SK-N-SH (cell line): ENCODE measurements at regions not wholly inside any gene's neighbourhood (a gene's known extent, or its start where the extent isn't known, plus 50 kb on each side); places are given as distances from the start of the nearest gene placed in this dataset.

ENCODE experiments used
- CTCF ChIA-PET: fragments of 300-600, 350-600 bp; formaldehyde crosslinking; extraction: SDS; loops from one replicate; lab custom pipeline; 2021; lab: Yijun Ruan, JAX
- POLR2A ChIA-PET: fragments of 350-600 bp; sonication (Branson Sonifier 250); formaldehyde crosslinking; extraction: SDS; loops from one replicate; lab custom pipeline; 2020; ENCODE audit warnings: antibody characterized with exemption, inconsistent platforms; lab: Yijun Ruan, JAX
- DNase-seq: peaks from one replicate; pipeline ENCODE4 v3.0.0; 2012
- H2AFZ ChIP-seq: fragments of 200-600 bp; sonication (generic); 2 replicates; pipeline ENCODE4 v1.8.1; 2016; ENCODE audit warnings: antibody characterized with exemption, mild to moderate bottlenecking, low read depth
- H3F3A ChIP-seq: fragments of 200-600 bp; sonication (generic); replicated peaks from 2 replicates; pipeline ENCODE3; 2016; ENCODE audit warnings: antibody characterized with exemption, mild to moderate bottlenecking; ENCODE audit not compliant: insufficient read depth
- H3K27ac ChIP-seq, 2 experiments: fragments of 200-500 bp in 1 of 2; fragments of 200-600 bp in 1 of 2; sonication (Bioruptor generic) in 1 of 2; sonication (generic), shearing (Covaris generic) in 1 of 2; 2 replicates each; pipeline versions ENCODE4 v1.5.1 to v1.6.1; 2014 to 2016; ENCODE audit warnings: low read depth in 2 of 2, inconsistent platforms in 1 of 2, low read length in 1 of 2, mild to moderate bottlenecking in 1 of 2, mixed read lengths in 1 of 2
- H3K27me3 ChIP-seq: fragments of 200-600 bp; sonication (generic), shearing (Covaris generic); 2 replicates; pipeline ENCODE4 v1.6.1; 2016; ENCODE audit warnings: mixed run types; ENCODE audit not compliant: insufficient read depth
- H3K36me3 ChIP-seq, 2 experiments: fragments of 200-500 bp in 1 of 2; fragments of 200-600 bp in 1 of 2; sonication (Bioruptor generic) in 1 of 2; sonication (generic) in 1 of 2; replicated peaks in 1 of 2; 2 replicates each; pipeline versions ENCODE3 to v1.5.1; 2014 to 2016; ENCODE audit warnings: low read length in 1 of 2, mild to moderate bottlenecking in 1 of 2; ENCODE audit not compliant: insufficient read depth in 2 of 2, control insufficient read depth in 1 of 2
- H3K4me1 ChIP-seq, 2 experiments: fragments of 200-500 bp in 1 of 2; fragments of 200-600 bp in 1 of 2; sonication (Bioruptor generic) in 1 of 2; sonication (generic), shearing (Covaris generic) in 1 of 2; 2 replicates each; pipeline versions ENCODE4 v1.5.1 to v1.6.1; 2014 to 2016; ENCODE audit warnings: low read depth in 1 of 2, low read length in 1 of 2, mixed run types in 1 of 2; ENCODE audit not compliant: insufficient read depth in 2 of 2, control insufficient read depth in 1 of 2
- H3K4me2 ChIP-seq: fragments of 200-600 bp; sonication (generic), shearing (Covaris generic); 2 replicates; pipeline ENCODE4 v1.6.1; 2017; ENCODE audit warnings: mixed run types
- H3K4me3 ChIP-seq, 2 experiments: fragments of 200-500 bp in 1 of 2; fragments of 200-600 bp in 1 of 2; sonication (Bioruptor generic) in 1 of 2; sonication (generic), shearing (Covaris generic) in 1 of 2; 2 replicates each; pipeline versions ENCODE4 v1.5.1 to v1.8.1; 2014 to 2016; ENCODE audit warnings: low read depth in 2 of 2, inconsistent platforms in 1 of 2, low read length in 1 of 2, mild to moderate bottlenecking in 1 of 2, mixed read lengths in 1 of 2, moderate library complexity in 1 of 2
- H3K79me2 ChIP-seq: fragments of 200-600 bp; sonication (generic); 2 replicates; pipeline ENCODE4 v1.8.1; 2017; ENCODE audit warnings: mild to moderate bottlenecking; ENCODE audit not compliant: insufficient read depth
- H3K9ac ChIP-seq: fragments of 200-600 bp; sonication (generic); 2 replicates; pipeline ENCODE4 v1.6.1; 2017; ENCODE audit warnings: mixed run types
- H3K9me2 ChIP-seq: fragments of 200-600 bp; sonication (generic); 2 replicates; pipeline ENCODE4 v1.6.1; 2017; ENCODE audit warnings: mixed run types
- H3K9me3 ChIP-seq: fragments of 200-600 bp; sonication (generic); 2 replicates; pipeline ENCODE4 v1.6.1; 2017; ENCODE audit warnings: mixed run types, mild to moderate bottlenecking, moderate library complexity
- H4K20me1 ChIP-seq: fragments of 200-600 bp; sonication (generic); 2 replicates; pipeline ENCODE4 v1.6.1; 2017; ENCODE audit warnings: mild to moderate bottlenecking, mixed run types; ENCODE audit not compliant: insufficient read depth
- CHD2 ChIP-seq: fragments of 150-350 bp; IDR thresholded peaks from 2 replicates; pipeline ENCODE4 v1.6.1; 2018; ENCODE audit warnings: low read length; ENCODE audit not compliant: partially characterized antibody
- CTCF ChIP-seq: fragments of 200-600 bp; sonication (generic); IDR thresholded peaks from 2 replicates; pipeline ENCODE4 v1.6.1; 2017; ENCODE audit warnings: antibody characterized with exemption, mild to moderate bottlenecking, moderate library complexity
- ELF1 ChIP-seq: IDR thresholded peaks from 2 replicates; pipeline ENCODE4 v1.4.0; 2012
- EP300 ChIP-seq, 2 experiments: IDR thresholded peaks; 2 replicates each; pipeline versions ENCODE4 v1.4.0 to v1.6.1; 2012; ENCODE audit warnings: borderline replicate concordance in 1 of 2, low read depth in 1 of 2, low read length in 1 of 2
- EZH2phosphoT487 ChIP-seq: fragments of 200-600 bp; sonication (generic); IDR thresholded peaks from 2 replicates; pipeline ENCODE4 v1.6.1; 2017; ENCODE audit warnings: low read depth, mixed run types, mild to moderate bottlenecking, antibody characterized with exemption, moderate library complexity, borderline replicate concordance
- FOXM1 ChIP-seq: IDR thresholded peaks from 2 replicates; pipeline ENCODE4 v1.4.0; 2012; ENCODE audit warnings: low read depth, mild to moderate bottlenecking
- GATA2 ChIP-seq: sonication (generic); formaldehyde crosslinking; IDR thresholded peaks from 2 replicates; pipeline ENCODE4 v1.5.0; 2020; ENCODE audit warnings: mild to moderate bottlenecking, missing genetic modification reagents
- IRF3 ChIP-seq: fragments of 150-350 bp; IDR thresholded peaks from 2 replicates; pipeline ENCODE4 v1.6.1; 2016; ENCODE audit warnings: mild to moderate bottlenecking, low read depth, low read length
- JUND ChIP-seq: IDR thresholded peaks from 2 replicates; pipeline ENCODE4 v1.4.0; 2012
- MXI1 ChIP-seq: IDR thresholded peaks from 2 replicates; pipeline ENCODE4 v1.6.1; 2012; ENCODE audit warnings: mild to moderate bottlenecking, low read depth, low read length, improper control_type of control experiment
- NFIC ChIP-seq: IDR thresholded peaks from 2 replicates; pipeline ENCODE4 v1.4.0; 2012; ENCODE audit warnings: borderline replicate concordance
- POLR2AphosphoS5 ChIP-seq: IDR thresholded peaks from 2 replicates; pipeline ENCODE4 v1.6.1; 2012; ENCODE audit warnings: low read depth, low read length
- REST ChIP-seq: IDR thresholded peaks from 2 replicates; pipeline ENCODE4 v1.6.1; 2012; ENCODE audit warnings: mild to moderate bottlenecking, low read depth, low read length, moderate library complexity
- RFX5 ChIP-seq: IDR thresholded peaks from 2 replicates; pipeline ENCODE4 v1.6.1; 2012; ENCODE audit warnings: mild to moderate bottlenecking, improper control_type of control experiment, low read length
- RXRA ChIP-seq: IDR thresholded peaks from 2 replicates; pipeline ENCODE4 v1.4.0; 2012; ENCODE audit warnings: low read depth, mild to moderate bottlenecking, borderline replicate concordance
- TAF1 ChIP-seq: IDR thresholded peaks from 2 replicates; pipeline ENCODE4 v1.6.1; 2012; ENCODE audit warnings: low read depth, mild to moderate bottlenecking, low read length, moderate library complexity, borderline replicate concordance
- USF2 ChIP-seq: fragments of 150-350 bp; IDR thresholded peaks from 2 replicates; pipeline ENCODE4 v1.6.1; 2017; ENCODE audit warnings: antibody characterized with exemption, low read length, low read depth, borderline replicate concordance

GRCh38 chr12:18981732-18982131 is 147.8 kb upstream of the PLEKHA5 start:
- Histone ChIP-seq H3K27ac (no peak overlapping the region), H3K4me1 (no peaks in the 10 kb centered on the region), H4K20me1 (no peaks in the 10 kb centered on the region), H3K79me2 (no peaks in the 10 kb centered on the region), H3K9me2 (no peaks in the 10 kb centered on the region), H3K4me2 (no peak overlapping the region), H3F3A (no peaks in the 10 kb centered on the region), H2AFZ (no peak overlapping the region), H3K9ac (no peak overlapping the region), H3K27me3 (no peaks in the 10 kb centered on the region), H3K36me3 (no peaks in the 10 kb centered on the region), H3K9me3 (no peaks in the 10 kb centered on the region), H3K4me3 (no peak overlapping the region)
- no peak for TF ChIP-seq FOXM1
- TF ChIP-seq CTCF = no peak
- TF ChIP-seq ELF1 = no peak
- TF ChIP-seq CHD2 = no peak
- TF ChIP-seq MXI1 = no peak
- no peak for TF ChIP-seq POLR2AphosphoS5
- no peak for TF ChIP-seq EZH2phosphoT487
- TF ChIP-seq RXRA = no peak
- no peak for TF ChIP-seq IRF3
- no peak for TF ChIP-seq TAF1
- no peak for TF ChIP-seq USF2
- TF ChIP-seq GATA2 (CRISPR knock-in tag) = no peak
- TF ChIP-seq REST = no peak
- TF ChIP-seq RFX5 = no peak
- TF ChIP-seq EP300 (IDR thresholded peaks at IDR 0.05; ENCODE audit: borderline replicate concordance in 1 of 2, low read depth in 1 of 2, low read length in 1 of 2) = no peak
- TF ChIP-seq JUND = no peak
- TF ChIP-seq NFIC = no peak
- no peak for DNase-seq
- POLR2A ChIA-PET = no interaction called here
- CTCF ChIA-PET = no interaction called here
